ENCODE measurements at regions not wholly inside any gene's neighbourhood (a gene's known extent, or its start where the extent isn't known, plus 50 kb on each side); places are given as distances from the start of the nearest gene placed in this dataset.

DNA sequence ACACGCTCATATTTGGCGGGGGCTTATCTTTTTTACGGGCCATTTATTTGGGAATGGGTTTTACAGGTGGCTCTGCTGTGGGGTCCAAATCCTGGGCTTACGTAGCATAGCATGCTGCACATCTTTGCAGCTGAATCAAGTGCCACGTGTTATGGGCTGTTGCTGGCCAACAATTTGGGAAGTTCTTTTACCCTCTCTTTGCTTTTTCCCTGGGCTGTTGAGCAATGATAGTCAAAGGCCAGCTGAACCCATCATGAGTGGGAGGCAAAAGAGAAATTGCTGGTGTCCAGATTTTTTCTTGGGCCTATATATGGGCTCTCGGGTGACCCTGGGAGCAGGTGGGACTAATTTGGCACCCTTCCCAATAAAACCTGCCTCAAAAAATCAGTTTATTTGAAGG, 209.3 kb upstream of the SATB1 start:
- TF ChIP-seq, protein P1, sequence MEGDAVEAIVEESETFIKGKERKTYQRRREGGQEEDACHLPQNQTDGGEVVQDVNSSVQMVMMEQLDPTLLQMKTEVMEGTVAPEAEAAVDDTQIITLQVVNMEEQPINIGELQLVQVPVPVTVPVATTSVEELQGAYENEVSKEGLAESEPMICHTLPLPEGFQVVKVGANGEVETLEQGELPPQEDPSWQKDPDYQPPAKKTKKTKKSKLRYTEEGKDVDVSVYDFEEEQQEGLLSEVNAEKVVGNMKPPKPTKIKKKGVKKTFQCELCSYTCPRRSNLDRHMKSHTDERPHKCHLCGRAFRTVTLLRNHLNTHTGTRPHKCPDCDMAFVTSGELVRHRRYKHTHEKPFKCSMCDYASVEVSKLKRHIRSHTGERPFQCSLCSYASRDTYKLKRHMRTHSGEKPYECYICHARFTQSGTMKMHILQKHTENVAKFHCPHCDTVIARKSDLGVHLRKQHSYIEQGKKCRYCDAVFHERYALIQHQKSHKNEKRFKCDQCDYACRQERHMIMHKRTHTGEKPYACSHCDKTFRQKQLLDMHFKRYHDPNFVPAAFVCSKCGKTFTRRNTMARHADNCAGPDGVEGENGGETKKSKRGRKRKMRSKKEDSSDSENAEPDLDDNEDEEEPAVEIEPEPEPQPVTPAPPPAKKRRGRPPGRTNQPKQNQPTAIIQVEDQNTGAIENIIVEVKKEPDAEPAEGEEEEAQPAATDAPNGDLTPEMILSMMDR (conservative IDR thresholded peaks at IDR 0.05), result no peak
- TF ChIP-seq EZH2 (IDR thresholded peaks at IDR 0.05; ENCODE audit: low read depth), result no peak
